ENCODE measurements at regions not wholly inside any gene's neighbourhood (a gene's known extent, or its start where the extent isn't known, plus 50 kb on each side); places are given as distances from the start of the nearest gene placed in this dataset.

GRCh38 chr1:87929906-87930305 lies 601.2 kb downstream of the LMO4 start:
- TF ChIP-seq CTCF (conservative IDR thresholded peaks at IDR 0.05; ENCODE audit: low read depth, low read length) (no peak), EZH2phosphoT487 (IDR thresholded peaks at IDR 0.05; ENCODE audit: borderline replicate concordance, low read length) (no peak)

Measured in PC-3 (cell line).